Esophagus muscularis mucosa (tissue), 4 donors: ENCODE measurements at regions not wholly inside any gene's neighbourhood (a gene's known extent, or its start where the extent isn't known, plus 50 kb on each side); places are given as distances from the start of the nearest gene placed in this dataset.

Source experiments
- CTCF ChIP-seq, 3 experiments: fragments of 200-600 bp in 2 of 3; fragments of 450-650 bp in 1 of 3; sonication (generic) in 2 of 3; IDR thresholded peaks; one replicate each; pipeline ENCODE4 v1.5.1; 2017 to 2019; ENCODE audit warnings: antibody characterized with exemption in 3 of 3, mild to moderate bottlenecking in 2 of 3, moderate library complexity in 1 of 3
- EP300 ChIP-seq: sonication (generic); formaldehyde crosslinking; IDR thresholded peaks from one replicate; pipeline ENCODE4 v1.6.1; 2017; ENCODE audit warnings: antibody characterized with exemption
- POLR2A ChIP-seq: fragments of 450-650 bp; IDR thresholded peaks from one replicate; pipeline ENCODE4 v1.6.1; 2017; ENCODE audit warnings: antibody characterized with exemption, moderate library complexity, mild to moderate bottlenecking, low read depth

- TF ChIP-seq CTCF (IDR thresholded peaks at IDR 0.05): no peak
- TF ChIP-seq EP300: no peak
- TF ChIP-seq POLR2A: no peak
Measured at GRCh38 chr4:62526671-62527070, 1326.5 kb downstream of the ADGRL3 start.
